Astrocyte (in vitro differentiated cells and primary cell): ENCODE measurements at regions not wholly inside any gene's neighbourhood (a gene's known extent, or its start where the extent isn't known, plus 50 kb on each side); places are given as distances from the start of the nearest gene placed in this dataset.

Experiments used
- CTCF ChIP-seq: IDR thresholded peaks from 2 replicates; pipeline ENCODE4 v1.5.1; 2011; ENCODE audit warnings: low read depth, mild to moderate bottlenecking, inconsistent platforms, low read length, moderate library complexity; ENCODE audit not compliant: insufficient read depth
- EZH2 ChIP-seq: IDR thresholded peaks from 2 replicates; pipeline ENCODE4 v1.6.1; 2012; ENCODE audit warnings: mild to moderate bottlenecking, low read length, inconsistent platforms; ENCODE audit not compliant: insufficient read depth

- TF ChIP-seq CTCF, result no peak
- TF ChIP-seq EZH2, result no peak
Observed at GRCh38 chr1:187153047-187153446, 324.3 kb downstream of the PLA2G4A start.
